Stimulated activated naive CD4-positive, alpha-beta T cell (primary cell): ENCODE measurements at regions not wholly inside any gene's neighbourhood (a gene's known extent, or its start where the extent isn't known, plus 50 kb on each side); places are given as distances from the start of the nearest gene placed in this dataset.
"Not testable (repeated sequence)": the region's sequence is repeated elsewhere in the genome, so short reads cannot be mapped to it uniquely, and the experiment has no call there.

Source experiments
- DNase-seq, 6 experiments: peaks; one replicate each; lab custom pipeline; 2025; lab: John Stamatoyannopoulos, UW

- DNase-seq, result no peak
Measured at GRCh38 chr11:129503646-129504045, 128.0 kb downstream of the BARX2 start.

GRCh38 chr11:129505266-129505665 is 129.6 kb downstream of the BARX2 start:
- no peak for DNase-seq

GRCh38 chr11:129508163-129508562 is 132.5 kb downstream of the BARX2 start:
- no peak for DNase-seq

DNA sequence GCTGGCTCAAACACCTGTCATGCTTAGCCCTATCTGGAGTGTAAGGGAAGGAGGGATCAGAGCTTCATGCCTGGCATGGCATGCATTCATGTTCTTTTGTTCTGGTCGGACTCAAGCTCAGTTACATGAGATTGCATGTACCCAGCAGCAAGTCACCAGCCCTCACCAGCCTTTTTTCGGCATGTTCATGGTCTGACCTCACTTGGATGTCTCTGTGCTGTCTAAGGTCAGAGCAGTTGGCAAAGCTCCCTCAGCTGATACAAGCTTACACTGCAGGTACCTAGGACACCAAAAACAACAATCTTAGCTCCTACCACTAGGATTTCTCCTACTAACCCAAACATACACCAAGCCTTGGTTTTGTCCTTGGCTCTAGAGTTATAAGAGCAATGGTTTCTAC is 152.6 kb downstream of the BARX2 start:
- no peak for DNase-seq

DNA sequence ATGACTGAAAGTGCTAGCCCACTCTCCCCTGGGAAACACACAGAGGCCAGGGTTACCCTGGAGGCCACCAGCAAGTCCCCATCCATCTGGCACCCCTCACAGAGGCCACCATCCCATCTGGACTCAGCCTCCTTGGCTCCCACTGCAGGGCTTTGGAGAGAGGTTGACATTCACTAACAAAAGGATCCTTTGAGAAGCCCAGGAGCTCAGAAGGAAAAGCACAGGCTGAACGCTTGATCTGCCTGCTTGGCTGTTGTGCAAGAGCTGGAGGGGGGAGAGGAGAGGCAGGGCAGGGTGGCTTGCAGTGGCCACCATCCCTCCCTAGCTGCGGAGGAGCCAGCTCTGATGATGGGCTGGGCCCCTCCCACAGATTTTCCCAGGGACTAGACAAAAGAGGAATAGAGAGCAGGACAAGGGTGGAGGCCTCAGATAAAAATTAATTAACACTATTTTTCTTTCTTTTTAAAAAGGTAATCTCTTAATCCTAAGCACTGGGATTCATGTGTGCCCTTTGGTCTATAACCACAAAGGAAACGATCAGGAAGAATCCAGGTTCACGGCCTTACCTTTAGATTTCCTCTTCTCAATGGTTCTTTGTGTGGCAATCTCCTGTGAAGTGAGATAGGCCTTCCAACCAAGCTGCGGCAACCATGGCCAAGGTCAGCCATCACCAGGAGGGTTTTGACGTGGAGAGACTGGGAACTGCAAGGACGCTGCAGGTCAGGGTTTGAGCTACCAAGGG is 154.7 kb downstream of the BARX2 start:
- DNase-seq, result no peak

DNA sequence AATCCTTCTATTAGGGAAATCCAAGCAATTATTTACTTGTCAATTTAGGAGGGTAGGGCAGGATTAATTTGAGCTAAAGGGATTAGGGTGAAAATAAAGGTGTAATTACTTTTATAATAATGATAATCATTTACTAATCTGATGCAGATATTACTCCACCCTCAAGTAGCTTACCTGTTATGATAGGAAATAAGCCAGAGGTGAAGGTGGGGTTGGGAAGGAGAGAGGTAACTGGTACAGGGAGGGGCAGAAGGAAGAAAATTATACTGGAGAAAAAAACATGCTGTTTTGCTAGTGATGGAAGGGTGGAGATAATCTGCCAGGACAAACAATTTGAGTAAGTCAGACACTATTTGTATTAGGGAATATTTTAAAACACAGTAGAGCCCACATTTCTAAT is 157.7 kb downstream of the BARX2 start:
- no peak for DNase-seq

- DNase-seq, result no peak
Measured at GRCh38 chr11:129536338-129536737, 160.7 kb downstream of the BARX2 start.

DNA sequence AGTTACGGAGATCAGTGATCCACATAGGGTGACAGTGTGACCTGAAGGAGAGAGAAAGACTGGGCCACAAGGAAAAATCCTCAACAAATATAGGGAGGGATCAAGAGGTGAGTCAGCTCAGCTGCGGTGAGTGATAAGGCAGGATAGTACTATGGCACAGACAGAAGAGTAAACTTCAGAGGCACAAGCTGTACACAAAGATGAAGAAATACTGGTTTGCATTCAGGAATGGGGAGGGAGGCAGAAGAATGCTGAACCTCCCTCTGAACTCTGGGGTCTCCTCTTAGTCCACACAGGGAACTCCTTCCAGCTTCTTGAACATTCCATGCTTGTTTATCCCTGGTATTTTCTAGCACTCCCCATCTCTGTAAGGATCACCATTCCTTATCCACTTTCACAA is 162.7 kb downstream of the BARX2 start:
- DNase-seq, result no peak

GRCh38 chr11:129543515-129544290 is 168.1 kb downstream of the BARX2 start:
- DNase-seq, result no peak

DNA sequence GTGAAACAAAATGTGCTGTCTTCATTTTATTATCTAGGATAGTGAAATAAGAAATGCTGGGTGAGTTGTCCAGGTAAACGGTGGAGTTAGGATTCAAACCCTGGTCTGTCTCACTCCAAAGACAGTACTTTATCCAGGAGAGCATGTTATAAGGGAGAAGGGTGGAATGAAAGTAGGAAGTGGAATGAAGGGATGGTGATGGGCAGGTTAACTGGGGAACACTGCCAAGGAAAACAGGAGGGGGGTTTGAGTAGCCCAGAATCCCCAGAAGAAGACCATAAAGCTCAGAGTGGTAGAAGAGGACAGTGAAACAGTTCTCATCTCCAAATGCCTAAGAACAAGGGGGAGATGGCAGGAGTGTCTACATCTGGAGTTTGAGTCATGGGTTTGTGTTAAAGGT is 169.0 kb downstream of the BARX2 start:
- DNase-seq, result no peak

DNA sequence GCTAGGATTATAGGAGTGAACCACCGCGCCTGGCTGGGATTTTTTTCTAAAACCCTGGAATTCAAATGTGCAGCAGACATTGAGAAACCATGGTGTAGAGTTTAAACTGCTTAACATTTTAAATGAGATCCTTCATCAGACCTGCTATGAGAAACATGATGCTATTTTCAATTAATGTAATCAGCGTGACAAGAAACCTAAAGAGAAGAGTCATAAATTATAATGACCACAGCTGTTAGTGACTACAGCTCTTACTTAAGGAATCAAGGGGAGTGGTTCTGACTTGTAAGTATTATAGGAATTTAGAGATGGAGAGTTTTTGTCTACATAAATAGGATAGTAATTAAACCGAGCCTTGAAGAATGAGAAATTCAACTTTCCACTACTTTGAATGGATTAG is 170.6 kb downstream of the BARX2 start:
- no peak for DNase-seq

- DNase-seq, result no peak
Measured at GRCh38 chr11:129557421-129557820, 181.8 kb downstream of the BARX2 start.

DNA sequence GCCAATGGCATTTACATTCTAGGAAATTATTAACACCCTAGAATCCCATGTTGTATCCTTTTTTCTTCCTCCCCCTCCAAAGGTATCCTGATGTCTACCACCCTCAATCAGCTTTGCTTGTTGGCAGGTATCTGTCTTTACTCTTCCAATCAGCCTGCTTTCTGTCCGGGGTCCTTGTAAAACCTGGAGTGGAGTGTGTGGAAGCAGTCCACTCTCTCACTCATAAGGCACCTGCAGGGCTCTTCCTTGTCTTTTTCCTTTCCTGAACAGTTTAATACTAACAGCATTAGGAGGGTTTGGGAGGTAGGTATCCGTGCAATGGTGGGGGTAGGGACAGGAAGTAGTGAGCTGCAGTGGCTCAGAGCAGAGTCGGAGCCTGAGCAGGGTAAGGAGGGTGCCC is 193.4 kb downstream of the BARX2 start:
- DNase-seq, result no peak

DNA sequence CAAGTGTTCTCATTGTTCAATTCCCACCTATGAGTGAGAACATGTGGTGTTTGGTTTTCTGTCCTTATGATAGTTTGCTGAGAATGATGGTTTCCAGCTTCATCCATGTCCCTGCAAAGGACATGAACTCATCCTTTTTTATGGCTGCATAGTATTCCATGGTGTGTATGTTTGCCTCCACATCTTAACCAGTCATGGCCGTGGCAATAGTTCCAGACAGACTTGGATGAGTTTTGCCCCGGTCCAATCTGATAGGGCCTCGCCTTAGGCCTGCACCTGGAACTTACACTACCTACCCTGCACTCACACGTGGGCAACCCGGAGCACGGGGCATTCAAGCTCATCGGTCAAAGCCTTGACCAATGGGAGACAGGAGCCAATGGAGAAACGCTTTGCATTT is 197.0 kb downstream of the BARX2 start:
- DNase-seq, result not testable (repeated sequence)

- no peak for DNase-seq
Measured at GRCh38 chr11:129573161-129573560, 197.5 kb downstream of the BARX2 start.

GRCh38 chr11:129574431-129574830 is 198.8 kb downstream of the BARX2 start:
- DNase-seq, result no peak

GRCh38 chr11:129576652-129577051 is 201.0 kb downstream of the BARX2 start:
- no peak for DNase-seq

DNA sequence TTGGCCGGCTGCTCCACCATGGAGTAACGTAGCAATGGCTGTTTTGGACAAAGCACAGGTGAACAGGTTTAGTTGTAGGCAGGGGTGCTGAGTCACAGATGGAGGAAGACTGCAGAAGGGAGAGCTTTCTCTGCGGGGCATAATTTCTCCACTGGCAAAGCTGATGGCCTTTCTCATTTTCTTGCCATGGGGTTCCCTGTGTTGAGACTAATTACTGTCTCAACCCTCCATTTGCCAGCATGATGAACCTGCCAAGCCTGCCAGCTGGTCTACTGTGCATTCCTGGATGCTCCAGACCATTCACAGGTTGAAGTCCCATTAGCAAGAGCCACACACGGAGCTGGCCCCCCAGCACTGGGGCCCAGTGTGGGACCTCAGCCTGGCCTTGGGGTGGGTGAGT is 202.4 kb downstream of the BARX2 start:
- no peak for DNase-seq

- no peak for DNase-seq
Measured at GRCh38 chr11:129580278-129580677, 204.6 kb downstream of the BARX2 start.

DNA sequence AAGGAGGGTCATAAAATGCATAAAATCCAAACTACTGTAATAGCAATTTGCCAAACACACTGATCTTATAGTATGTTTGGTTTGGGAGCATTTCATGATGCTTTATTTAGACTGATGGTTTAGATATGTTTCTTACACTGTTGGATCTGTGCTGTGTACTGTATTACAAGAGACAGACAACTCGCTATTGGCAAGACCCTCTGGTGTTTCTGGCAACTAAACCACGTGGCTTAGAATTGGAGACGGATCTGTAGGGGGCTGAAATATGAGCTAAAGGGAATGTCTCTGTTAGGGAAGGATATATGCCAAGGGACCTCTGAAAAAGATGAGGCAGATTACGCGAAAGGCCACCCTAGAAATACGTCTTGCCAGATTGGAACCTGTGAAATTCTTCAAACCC is 208.7 kb downstream of the BARX2 start:
- DNase-seq, result no peak

GRCh38 chr11:129589190-129589860 is 213.7 kb downstream of the BARX2 start:
- DNase-seq, result no peak

DNA sequence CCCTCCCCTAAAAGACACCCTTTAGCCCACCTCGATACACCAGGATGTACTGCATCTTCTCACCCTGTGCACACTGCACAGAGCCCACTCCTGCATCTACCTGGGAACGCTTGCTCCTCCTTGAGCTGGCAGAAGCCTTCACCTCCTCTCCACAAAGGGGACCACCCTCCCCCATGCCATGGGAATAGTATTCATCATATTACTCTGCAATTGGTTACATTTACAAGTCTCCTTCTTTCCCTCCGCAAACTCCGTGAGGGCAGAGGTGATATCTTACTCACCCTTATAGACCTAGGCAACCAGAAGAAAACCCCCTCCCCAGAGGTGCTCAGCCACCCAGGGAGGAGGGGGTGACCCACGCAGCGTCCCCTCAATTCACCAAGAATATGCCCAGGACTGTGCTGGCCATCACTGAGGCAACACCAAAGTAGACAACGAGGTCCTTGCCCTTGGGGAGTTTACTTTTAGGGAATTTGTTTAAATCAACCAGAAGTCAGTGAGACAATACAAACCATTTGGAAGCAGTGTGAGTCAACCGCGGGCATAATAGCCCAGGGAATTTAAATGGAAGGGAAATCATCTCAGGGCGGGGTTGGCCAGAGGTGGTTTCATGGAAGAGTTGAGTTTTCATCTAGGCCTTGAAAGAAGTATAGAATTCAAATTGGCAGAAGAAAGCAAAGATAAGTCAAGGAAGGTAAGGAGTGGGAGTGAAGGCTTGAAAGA is 214.5 kb downstream of the BARX2 start:
- no peak for DNase-seq
